HL-60 (cell line): ENCODE measurements at regions not wholly inside any gene's neighbourhood (a gene's known extent, or its start where the extent isn't known, plus 50 kb on each side); places are given as distances from the start of the nearest gene placed in this dataset.

ENCODE experiments used
- DNase-seq, 2 experiments: peaks; one replicate each; pipeline ENCODE4 v3.0.0-alpha.2; 2010 to 2020; ENCODE audit warnings: low read depth in 1 of 2, low spot score in 1 of 2
- H3K27ac ChIP-seq: fragments of 250-450 bp; sonication (Bioruptor Pico); replicated peaks from 2 replicates; pipeline ENCODE4 v1.5.1; 2020; ENCODE audit warnings: mild to moderate bottlenecking, moderate library complexity
- H3K27me3 ChIP-seq: fragments of 250-450 bp; sonication (Bioruptor Pico); 2 replicates; pipeline ENCODE4 v1.5.1; 2021; ENCODE audit warnings: mild to moderate bottlenecking, moderate library complexity; ENCODE audit not compliant: insufficient read depth, poor library complexity, severe bottlenecking
- H3K4me3 ChIP-seq: replicated peaks from 2 replicates; pipeline ENCODE4 v1.5.1; 2011; ENCODE audit warnings: mild to moderate bottlenecking, control low read depth, low read length; ENCODE audit not compliant: insufficient read depth
- CTCF ChIP-seq: IDR thresholded peaks from one replicate; pipeline ENCODE4 v1.5.1; 2011; ENCODE audit warnings: low read length, control low read depth, inconsistent platforms; ENCODE audit not compliant: insufficient read depth
- GABPA ChIP-seq: IDR thresholded peaks from 2 replicates; pipeline ENCODE4 v1.6.1; 2012; ENCODE audit warnings: low read depth
- POLR2AphosphoS5 ChIP-seq: IDR thresholded peaks from 2 replicates; pipeline ENCODE4 v1.6.1; 2012; ENCODE audit warnings: low read depth
- REST ChIP-seq: IDR thresholded peaks from 2 replicates; pipeline ENCODE4 v1.6.1; 2012; ENCODE audit warnings: low read depth; ENCODE audit not compliant: insufficient replicate concordance
- SPI1 ChIP-seq: IDR thresholded peaks from 2 replicates; pipeline ENCODE4 v1.6.1; 2012; ENCODE audit warnings: low read depth, mild to moderate bottlenecking, borderline replicate concordance

DNA sequence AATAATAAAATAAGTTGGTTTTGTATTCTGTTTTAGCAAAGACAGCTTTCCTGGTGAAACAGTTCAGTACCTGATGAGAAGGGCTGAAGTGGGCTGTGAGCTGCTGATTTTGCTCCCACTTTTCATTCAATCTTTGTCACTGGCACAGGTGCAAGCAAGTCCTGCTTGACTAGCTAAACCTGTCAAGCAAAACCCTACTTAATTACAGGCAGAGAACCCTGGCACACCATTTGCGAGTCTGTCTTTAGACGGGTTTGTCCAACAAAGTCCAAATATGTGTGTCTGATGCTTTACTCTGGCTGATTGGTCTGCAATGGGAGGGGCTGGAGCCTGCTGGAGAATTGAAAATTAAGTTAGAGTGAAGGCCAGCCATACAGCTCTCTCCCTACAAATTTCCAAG lies 267.2 kb downstream of the EPHA4 start:
- no peak for DNase-seq
- Histone ChIP-seq H3K27ac (no peak overlapping the region), H3K4me3 (no peak overlapping the region), H3K27me3 (no peaks in the 10 kb centered on the region)
- TF ChIP-seq POLR2AphosphoS5 (no peak), CTCF (no peak), SPI1 (no peak), REST (no peak), GABPA (no peak)

DNA sequence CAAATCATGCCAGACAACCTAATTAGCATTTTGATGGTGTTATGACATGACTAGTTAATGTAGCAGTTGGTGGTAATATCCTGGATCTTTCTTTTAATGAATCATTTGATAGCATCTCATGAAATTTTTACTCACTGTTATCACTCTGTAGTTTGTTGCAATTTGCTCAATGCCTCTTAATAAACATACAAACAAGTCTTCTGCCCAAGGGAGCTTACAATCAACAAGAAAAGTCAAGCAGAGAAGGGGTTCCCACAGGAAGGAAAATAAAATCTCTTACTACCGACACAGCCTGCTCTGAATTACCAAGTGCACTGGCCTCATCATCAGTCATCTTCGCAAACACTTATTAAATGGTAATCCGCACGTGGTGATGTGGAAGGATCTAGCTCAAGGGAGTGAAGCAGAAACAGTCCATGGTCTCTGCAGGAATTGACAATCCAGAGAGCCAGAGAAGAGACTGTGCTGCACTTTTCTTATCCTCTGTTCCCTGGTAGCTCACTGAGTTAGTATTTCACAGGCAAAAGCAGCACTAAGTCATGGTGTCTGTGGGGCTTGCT lies 263.5 kb downstream of the EPHA4 start:
- TF ChIP-seq CTCF, result no peak
- no peak for TF ChIP-seq SPI1
- no peak for TF ChIP-seq POLR2AphosphoS5
- TF ChIP-seq GABPA, result no peak
- no peak for DNase-seq
- H3K27ac ChIP-seq, result no peak overlapping the region
- H3K27me3 ChIP-seq, result no peaks in the 10 kb centered on the region
- no peak overlapping the region for H3K4me3 ChIP-seq

GRCh38 chr2:221309892-221310583 lies 262.1 kb downstream of the EPHA4 start:
- H3K27ac ChIP-seq, result no peak overlapping the region
- TF ChIP-seq POLR2AphosphoS5 (no peak), CTCF (no peak), REST (no peak), SPI1 (no peak), GABPA (no peak)
- H3K27me3 ChIP-seq, result no peaks in the 10 kb centered on the region
- no peak for DNase-seq
- H3K4me3 ChIP-seq, result no peak overlapping the region

- TF ChIP-seq REST (no peak), GABPA (no peak), SPI1 (no peak), CTCF (no peak), POLR2AphosphoS5 (no peak)
- DNase-seq, result no peak
- H3K27me3 ChIP-seq, result no peaks in the 10 kb centered on the region
- no peak overlapping the region for H3K4me3 ChIP-seq
- no peak overlapping the region for H3K27ac ChIP-seq
Measured at GRCh38 chr2:221310730-221311129, 261.4 kb downstream of the EPHA4 start.
